NOMO-1 treated with dmso at 0.1 percent for 144 hours (cell line): ENCODE measurements at regions not wholly inside any gene's neighbourhood (a gene's known extent, or its start where the extent isn't known, plus 50 kb on each side); places are given as distances from the start of the nearest gene placed in this dataset.

ENCODE experiments used
- DNase-seq: peaks from one replicate; lab custom pipeline; 2025; ENCODE audit not compliant: unreplicated experiment; lab: John Stamatoyannopoulos, UW

- DNase-seq: no peak
Measured at GRCh38 chr3:41026394-41027177, 172.7 kb upstream of the CTNNB1 start.

DNA sequence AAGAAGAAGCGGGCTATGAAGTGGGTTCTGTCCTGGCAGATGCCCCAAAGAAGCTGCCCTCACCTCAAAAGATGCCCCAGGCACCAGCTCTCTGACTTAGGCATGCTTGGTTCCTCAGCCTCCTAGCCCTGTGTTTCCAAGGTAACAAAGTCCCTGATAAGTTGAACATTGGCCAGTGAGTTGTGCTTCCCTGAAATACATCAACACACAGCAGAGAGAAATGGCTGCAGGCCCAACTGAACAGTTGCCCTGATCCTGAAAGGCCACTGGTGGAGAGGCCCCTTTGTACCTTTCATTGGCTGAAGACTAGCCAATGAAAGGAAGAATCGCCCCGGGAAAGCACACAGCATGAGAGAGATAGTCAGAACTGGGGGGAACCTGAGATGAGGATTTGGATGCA, 169.9 kb upstream of the CTNNB1 start:
- no peak for DNase-seq

GRCh38 chr3:41030220-41030619, 169.1 kb upstream of the CTNNB1 start:
- DNase-seq: no peak

DNA sequence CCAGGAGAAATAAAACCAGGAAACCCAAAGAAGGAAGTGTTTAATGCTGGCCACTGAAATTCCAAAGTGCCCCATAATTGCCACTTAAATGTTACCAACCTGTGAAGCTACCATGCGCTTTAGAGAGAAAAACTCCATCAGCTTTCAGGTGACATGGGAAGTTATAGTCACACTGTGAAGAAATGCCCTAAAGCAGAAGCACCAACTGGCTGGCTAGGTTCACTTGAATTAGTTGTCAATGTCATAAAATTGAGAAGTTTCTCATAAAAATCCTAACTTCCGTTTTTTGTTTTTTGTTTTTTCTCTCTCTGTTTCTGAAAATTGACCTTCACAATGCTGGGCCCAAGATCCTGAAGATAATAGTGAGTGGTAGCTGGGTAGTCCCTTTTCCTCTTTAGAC, 167.9 kb upstream of the CTNNB1 start:
- DNase-seq: peak; percentile 33

- DNase-seq: no peak
Measured at GRCh38 chr3:41033956-41034519, 165.3 kb upstream of the CTNNB1 start.

- no peak for DNase-seq
Measured at GRCh38 chr3:41035456-41036022, 163.8 kb upstream of the CTNNB1 start.

DNA sequence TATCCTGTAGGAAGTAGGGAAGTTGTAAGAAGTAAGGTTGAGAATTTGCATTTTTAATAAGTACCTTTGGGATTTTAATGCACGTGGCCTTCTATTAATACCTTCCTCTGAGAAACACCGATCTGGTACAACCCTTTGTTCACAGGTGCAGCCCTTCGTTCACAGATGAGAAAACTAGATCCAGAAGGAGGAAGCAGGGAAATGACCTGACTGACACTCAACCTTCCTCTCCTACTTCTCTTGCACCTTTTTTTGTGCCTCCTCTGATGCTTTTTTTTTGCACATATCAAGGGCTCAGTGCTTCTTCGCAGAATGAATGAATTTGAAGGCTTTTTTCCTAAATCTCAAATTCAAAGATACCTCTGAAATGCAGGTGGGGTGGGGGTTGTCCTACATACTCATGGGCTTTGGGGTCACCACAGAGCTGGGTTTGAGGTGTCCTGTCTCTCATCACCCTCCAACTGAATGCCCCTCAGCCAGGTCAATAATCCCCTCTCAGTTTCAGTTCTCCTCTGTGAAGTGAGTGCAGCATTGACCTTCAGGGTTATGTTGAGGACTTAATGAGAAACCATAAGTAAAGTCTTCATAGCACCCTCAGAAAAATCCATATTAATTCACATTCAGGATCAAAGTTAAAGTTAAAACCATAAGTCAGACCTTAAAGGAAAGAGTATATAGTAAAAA, 161.5 kb upstream of the CTNNB1 start:
- DNase-seq: no peak

DNA sequence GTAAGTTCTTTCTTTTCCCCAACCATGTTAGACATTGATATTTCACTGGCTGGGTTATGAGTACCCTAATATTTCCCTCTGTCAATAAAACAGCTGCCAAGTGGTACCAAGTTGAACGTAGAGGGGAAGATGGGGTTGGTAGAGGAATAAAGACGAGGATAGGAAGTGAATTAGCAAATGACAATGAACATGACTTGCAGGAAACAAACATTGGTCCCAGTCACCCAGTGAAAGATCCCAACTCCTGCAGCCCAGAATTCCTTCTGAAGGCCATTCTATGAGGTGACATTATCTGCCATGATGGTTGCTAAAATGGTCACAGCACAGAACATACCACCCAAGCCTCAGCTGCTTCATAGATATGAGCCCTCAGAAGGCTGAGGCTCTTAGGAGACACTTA, 159.0 kb upstream of the CTNNB1 start:
- no peak for DNase-seq

DNA sequence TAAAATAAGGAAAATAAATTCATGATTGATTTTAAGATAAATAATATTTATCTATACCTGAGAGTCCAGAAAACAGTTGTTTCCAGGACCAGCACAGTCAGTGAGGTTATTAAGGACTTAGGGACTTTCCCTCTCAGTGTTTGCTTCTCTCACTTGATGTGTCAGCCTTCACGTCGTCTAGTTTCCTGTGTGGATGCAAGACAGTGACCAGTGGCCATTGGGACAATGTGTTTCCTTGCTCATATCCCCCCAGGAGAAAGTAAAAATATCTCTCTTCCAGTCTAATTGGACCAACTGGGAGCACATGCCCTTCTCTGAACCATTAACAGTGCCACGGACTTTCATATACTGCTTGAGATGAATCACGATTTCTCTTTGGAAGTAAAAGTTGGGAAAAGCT, 157.8 kb upstream of the CTNNB1 start:
- no peak for DNase-seq

DNA sequence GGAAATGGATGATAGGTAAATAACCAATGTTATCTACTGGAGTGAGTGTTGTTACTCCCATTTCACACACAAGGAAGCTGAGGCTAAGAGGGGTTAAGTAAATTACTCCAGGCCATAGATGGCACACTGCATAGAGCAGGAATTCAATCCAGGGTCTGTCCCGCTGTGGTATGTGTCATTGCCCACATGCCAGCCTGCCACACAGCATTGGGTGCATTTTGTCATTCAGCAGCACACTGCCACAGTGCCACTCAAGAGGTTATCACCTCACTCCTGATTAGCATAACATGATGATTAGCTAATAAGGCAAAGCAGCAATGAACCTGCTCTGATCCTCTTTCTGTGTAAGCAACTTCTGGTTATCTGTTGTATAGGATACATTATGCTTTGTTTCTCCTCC, 157.4 kb upstream of the CTNNB1 start:
- DNase-seq: no peak

DNA sequence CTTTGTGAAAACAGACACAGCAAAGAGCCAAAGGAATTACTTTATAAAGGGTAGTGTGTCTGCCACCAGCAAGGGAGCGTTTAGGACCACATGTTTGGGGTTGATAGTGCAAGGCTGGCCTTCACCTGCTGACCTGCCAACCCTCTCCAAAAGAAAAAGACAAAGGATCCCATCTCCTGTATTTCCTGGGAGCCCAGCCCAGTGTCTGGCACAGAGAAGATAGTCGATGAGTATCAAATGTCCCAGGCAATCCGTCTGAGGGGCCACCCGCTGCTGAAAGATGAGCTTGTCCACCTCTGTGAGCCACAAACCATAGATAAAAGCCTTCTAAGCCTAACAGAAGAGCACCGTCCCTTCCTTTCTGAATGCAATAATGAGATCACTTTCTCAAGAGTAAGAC, 154.8 kb upstream of the CTNNB1 start:
- no peak for DNase-seq

DNA sequence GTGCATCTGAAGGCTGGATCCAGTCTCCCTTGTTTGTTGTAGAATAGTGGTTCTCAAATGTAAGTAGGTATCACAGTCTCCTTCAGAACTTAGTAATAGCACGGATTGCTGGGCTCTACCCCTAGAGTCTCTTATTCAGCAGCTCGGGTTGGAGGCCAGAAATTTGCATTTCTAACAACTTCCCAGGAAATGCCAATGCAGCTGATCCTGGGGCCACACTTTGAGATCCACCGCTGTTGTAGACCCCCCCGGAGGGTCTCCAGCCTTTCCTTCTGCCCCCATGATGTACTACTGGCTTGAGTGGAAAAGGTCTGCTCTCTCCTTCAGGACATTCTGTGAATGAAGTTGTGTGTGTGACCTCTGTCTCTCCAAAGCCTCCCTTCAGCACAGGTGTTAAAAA, 153.8 kb upstream of the CTNNB1 start:
- no peak for DNase-seq

DNA sequence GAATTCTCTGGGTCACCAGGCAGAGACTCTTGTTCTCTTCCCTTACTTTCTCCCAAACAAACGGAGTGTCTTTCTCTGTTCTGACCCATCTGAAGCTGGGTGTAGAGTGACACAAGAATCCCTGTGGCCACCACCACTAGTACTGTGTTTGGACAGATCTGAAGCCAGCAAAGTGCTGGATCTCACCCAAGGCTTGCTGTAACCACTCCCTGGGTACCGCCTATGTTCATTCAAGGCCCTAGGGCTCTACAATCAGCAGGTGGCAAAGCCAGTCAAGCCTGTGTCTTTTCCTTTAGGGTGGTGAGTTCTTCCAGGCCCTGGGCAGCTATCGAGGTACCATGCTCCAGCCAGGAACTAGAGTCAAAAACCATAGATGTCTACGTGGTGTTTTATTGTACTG, 149.2 kb upstream of the CTNNB1 start:
- DNase-seq: no peak

- no peak for DNase-seq
Measured at GRCh38 chr3:41053220-41053619, 146.1 kb upstream of the CTNNB1 start.

DNA sequence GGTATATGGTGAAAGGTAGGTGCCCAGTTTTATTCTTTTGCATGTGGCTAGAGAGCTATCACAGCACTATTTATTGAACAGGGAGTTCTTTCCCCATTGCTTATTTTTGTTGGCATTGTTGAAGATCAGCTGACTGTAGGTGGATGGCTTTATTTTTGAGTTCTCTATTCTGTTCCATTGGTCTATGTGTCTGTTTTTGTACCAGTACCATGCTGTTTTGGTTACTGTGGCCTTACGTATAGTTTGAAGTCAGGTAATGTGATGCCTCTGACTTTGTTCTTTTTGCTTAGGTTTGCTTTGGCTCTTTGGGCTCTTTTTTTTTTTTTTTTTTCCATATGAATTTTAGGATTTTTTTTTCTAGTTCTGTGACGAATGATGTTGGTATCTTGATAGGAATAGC, 139.2 kb upstream of the CTNNB1 start:
- DNase-seq: no peak

DNA sequence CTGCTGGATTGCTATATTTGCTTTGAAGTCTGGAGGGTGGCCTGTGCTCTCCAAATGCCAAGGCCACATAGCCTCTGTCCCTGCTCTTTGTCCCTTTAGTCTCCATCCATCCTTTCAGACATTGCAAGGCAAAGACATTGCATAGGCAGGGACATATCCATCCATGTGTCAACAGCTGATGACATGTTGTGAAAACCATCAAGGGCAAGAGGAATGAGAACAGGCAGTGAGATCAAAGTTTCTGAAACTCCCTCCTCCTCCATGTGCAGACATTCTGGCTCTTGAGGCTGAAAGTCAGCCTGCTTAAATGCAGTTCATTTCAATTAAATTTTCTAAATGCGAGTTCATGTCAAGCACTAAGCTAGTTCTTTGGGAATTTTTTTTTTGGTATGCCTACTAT, 135.2 kb upstream of the CTNNB1 start:
- DNase-seq: no peak

- no peak for DNase-seq
Measured at GRCh38 chr3:41064526-41064925, 134.8 kb upstream of the CTNNB1 start.

DNA sequence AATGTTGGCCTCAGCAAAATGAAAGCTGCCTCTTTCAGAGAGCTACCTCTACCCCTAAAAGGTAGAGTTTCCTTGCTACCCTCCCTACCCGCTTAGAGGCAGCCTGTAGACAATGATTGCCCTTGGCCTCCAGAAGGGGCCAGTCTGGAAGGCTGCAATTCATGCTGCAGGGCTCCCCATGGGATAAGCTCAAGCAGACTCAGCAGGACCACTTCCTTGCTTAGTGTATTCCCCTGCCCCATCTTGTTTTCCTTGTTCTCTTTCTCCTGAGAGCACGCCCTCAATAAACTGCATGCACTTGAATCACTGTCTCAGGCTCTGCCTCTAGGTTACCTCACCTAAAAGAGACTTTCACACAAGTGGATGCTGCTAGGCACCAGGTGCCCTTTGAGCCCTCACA, 134.0 kb upstream of the CTNNB1 start:
- no peak for DNase-seq

DNA sequence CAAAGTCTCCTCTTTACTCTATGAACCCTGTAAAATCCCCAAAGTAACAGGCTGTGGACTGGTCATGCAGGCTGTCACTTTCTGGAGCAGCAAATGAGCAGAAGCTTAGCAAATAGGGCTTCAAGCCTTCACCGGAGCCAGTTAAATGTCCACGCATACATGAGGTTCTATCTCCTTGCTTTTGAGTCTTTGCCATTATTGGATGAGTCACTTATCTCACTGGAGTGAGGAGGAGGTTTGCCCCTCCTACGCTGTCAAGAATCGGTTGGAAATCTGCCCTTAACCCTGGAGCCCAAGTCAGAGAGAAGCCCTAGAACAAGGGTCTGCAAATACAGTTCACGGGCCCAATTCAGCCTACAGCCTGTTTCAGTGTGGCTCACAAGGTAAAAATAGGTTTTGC, 126.1 kb upstream of the CTNNB1 start:
- no peak for DNase-seq

GRCh38 chr3:41075975-41076374, 123.3 kb upstream of the CTNNB1 start:
- no peak for DNase-seq

DNA sequence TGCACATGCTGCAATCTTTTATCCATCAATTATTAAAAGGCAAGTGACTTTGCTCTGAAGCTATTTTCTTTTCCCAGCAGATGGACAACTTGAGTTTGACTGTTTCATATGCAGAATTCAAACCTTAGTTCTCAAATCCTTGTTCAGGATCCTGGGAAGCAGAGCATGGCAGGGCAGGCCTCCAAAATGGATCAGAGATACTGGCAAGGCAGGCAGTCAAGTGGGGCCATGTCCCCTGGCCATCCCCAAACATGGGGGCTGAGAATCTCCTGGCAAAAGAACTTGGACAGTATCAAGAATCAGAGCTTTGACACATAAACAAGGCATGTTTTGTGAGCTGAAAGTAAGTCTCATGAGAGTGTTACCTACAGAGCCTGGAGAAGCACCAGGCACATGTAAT, 122.9 kb upstream of the CTNNB1 start:
- DNase-seq: no peak

DNA sequence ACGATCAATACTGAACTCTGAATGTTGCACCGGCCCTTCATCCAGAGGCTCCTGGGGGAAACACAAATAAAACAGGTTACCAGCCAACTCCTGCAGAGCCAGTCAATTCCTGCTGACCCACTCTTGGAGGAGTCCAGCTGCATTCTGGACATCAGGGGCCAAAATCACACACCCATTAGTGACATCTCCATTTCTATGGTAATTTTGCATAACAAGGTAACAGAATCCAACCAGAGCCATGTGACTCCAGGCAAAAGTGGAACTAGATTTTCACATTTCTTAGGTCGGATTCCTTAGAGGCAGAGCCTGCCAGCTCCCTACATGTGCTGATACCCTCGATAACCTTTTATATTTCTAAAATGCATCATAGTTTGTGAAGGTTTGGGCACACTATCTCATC, 119.2 kb upstream of the CTNNB1 start:
- no peak for DNase-seq
